Ovary (tissue), 3 donors: ENCODE measurements at regions not wholly inside any gene's neighbourhood (a gene's known extent, or its start where the extent isn't known, plus 50 kb on each side); places are given as distances from the start of the nearest gene placed in this dataset.

Source experiments
- EP300 ChIP-seq: sonication (generic); formaldehyde crosslinking; IDR thresholded peaks from one replicate; pipeline ENCODE4 v1.6.1; 2017; ENCODE audit warnings: antibody characterized with exemption
- POLR2A ChIP-seq: fragments of 450-650 bp; IDR thresholded peaks from one replicate; pipeline ENCODE4 v1.6.1; 2017; ENCODE audit warnings: antibody characterized with exemption, mild to moderate bottlenecking, moderate library complexity
- TF ChIP-seq, protein P1 (sequence below), 3 donors: fragments of 450-650 bp in 2 of 3; fragments of 200-600 bp in 1 of 3; IDR thresholded peaks; one replicate each; pipeline versions ENCODE4 v1.5.1 to v1.8.0; 2016 to 2022; ENCODE audit warnings: antibody characterized with exemption in 3 of 3, mild to moderate bottlenecking in 1 of 3
- donor health status: DM: no; HTN: no; CAD: no.

DNA sequence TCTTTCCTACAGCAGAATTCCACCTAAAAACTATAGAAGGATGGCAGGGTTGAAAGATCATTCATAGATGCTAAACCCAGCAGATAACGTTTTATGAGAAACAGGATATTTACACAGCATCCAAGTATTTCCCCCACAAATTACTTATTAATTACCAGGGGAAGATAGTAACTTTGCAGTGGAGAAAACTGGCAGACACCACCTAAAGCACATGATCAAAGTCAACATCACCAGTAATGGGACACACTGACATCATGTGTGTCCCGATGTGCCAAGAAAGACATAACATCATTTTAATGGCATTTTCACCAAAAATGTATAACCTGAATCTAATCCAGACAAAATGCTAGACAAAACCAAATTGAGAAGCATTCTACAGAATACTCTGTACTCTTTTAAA, 220.4 kb upstream of the THBS1 start:
- TF ChIP-seq, protein P1, sequence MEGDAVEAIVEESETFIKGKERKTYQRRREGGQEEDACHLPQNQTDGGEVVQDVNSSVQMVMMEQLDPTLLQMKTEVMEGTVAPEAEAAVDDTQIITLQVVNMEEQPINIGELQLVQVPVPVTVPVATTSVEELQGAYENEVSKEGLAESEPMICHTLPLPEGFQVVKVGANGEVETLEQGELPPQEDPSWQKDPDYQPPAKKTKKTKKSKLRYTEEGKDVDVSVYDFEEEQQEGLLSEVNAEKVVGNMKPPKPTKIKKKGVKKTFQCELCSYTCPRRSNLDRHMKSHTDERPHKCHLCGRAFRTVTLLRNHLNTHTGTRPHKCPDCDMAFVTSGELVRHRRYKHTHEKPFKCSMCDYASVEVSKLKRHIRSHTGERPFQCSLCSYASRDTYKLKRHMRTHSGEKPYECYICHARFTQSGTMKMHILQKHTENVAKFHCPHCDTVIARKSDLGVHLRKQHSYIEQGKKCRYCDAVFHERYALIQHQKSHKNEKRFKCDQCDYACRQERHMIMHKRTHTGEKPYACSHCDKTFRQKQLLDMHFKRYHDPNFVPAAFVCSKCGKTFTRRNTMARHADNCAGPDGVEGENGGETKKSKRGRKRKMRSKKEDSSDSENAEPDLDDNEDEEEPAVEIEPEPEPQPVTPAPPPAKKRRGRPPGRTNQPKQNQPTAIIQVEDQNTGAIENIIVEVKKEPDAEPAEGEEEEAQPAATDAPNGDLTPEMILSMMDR (IDR thresholded peaks at IDR 0.05): no peak
- TF ChIP-seq EP300 (no peak), POLR2A (no peak)
